ENCODE measurements at regions not wholly inside any gene's neighbourhood (a gene's known extent, or its start where the extent isn't known, plus 50 kb on each side); places are given as distances from the start of the nearest gene placed in this dataset.
"Not testable (repeated sequence)": the region's sequence is repeated elsewhere in the genome, so short reads cannot be mapped to it uniquely, and the experiment has no call there.

DNA sequence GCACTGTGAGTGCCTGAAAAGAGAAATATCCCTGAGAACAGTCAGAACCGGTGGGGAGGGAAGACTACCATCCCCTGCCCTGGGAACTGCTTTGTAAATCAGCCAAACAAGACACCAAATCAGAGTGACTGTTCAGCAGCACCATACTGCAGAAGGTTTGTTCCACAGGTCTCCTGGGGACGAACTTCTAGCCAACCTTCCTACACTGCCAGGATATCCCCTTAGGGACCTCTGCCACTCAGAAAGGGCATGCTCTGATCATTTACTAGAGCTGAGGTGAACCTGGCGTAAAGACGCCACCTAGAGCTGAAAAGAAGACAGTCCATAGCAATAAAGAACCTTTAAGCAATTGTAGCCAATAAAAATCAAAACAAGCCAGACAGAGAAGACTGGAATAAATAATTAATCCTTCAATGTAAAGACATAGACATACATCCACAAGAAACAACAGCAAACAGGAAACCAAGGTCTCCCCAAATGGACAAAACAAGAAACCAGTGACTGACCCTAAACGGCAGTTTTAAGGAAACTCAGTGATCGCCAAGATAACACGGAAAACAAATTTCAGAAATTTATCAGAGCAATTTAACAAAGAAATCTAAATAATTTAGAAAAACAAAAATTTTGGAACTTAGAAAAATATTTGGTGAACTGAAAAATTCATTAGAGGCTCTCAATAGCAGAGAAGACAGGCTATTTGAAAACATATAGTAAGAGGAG lies 228.1 kb upstream of the AMIGO2 start:
- peak; percentile 71 for DNase-seq (ENCODE audit: low spot score)

- DNase-seq (ENCODE audit: low spot score), result not testable (repeated sequence)
These were observed 227.3 kb upstream of the AMIGO2 start for GRCh38 chr12:47306773-47307679.

GRCh38 chr12:47306130-47306529 lies 226.4 kb upstream of the AMIGO2 start:
- no peak for DNase-seq (ENCODE audit: low spot score)

DNA sequence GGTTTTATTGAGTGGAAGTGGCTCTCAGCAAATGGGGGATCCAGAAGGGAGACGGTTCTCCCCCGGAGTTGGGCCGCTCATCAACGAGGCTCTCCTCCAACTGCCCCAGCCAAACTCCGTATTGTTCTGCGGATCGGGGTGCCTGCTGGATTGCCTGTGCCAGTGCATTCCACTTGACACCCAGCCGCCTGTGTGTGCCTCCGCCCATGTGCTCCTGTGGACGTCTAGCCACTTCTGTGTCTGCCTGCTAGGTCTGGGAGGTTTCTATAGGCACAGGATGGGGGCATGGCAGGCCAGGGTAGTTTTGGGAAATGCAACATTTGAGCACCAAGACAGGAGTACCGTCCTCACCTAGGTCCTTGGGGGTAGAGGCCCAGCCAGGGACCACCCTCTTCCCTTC lies 225.7 kb upstream of the AMIGO2 start:
- no peak for DNase-seq (ENCODE audit: low spot score)

DNA sequence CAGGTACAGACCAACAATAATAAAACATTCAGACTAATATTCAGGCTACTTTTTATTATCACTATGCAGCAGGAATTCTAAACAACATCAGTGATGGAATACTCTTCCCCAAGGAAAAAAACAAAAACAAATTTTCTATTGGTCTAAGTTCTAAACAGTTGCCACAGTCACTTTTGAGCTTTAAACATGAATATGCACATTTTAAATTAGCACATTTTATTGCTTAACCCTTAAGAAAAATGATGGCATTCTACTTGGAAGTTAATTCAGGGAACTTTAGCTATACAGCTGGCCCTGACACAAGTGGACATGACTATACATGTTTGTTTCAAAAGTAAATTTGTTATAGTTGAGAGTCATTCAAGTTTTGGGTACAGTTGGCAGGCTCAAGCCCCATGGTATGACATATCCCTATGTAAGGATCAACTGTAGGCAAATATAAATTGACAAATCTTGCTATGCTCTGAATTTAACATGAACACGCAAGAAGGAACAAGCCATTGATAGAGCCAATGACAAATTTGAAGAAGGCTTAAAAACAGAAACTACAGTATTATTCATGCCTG lies 224.3 kb upstream of the AMIGO2 start:
- no peak for DNase-seq (ENCODE audit: low spot score)

DNA sequence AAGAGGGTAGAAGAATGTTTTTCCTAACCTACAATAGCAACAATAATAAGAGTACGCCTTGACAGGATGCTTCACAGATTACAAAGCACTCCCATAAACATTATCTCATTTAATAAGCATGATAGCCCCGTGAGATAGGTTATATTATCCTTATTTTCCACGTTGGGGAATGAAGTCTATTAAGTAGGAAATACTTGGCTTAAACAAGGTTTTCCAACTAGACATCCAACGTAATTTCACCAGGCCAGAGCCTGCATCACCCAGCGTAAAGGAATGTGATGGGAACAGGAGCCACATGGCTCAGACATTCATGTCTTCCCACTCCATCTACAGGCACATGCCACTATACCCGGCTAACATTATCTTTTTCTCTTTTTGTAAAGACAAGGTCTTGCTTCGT lies 223.4 kb upstream of the AMIGO2 start:
- DNase-seq (ENCODE audit: low spot score), result no peak

- DNase-seq (ENCODE audit: low spot score), result no peak
These were observed 222.4 kb upstream of the AMIGO2 start for GRCh38 chr12:47302111-47302671.

DNA sequence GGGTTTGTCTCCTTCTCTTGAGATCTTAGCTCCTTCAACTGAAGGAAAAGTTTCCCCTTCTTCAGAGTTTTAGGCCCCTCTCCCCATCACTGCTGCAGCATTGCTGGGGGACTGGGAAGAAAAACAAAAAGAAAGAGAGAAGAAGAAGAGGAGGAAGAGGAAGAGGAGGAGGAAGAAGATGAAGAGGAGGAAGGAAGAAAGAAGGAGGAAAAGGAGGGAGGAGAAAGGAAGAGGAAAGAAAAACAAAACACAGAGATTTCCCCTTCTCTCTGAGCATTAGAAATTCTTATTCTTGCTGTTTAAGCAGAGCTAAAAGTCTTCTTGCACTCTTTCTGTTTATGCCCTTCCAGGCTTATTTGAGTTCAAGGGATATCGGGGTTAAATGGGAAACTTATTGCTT lies 219.8 kb upstream of the AMIGO2 start:
- DNase-seq (ENCODE audit: low spot score), result no peak

- no peak for DNase-seq (ENCODE audit: low spot score)
These were observed 218.2 kb upstream of the AMIGO2 start for GRCh38 chr12:47297993-47298392.

- DNase-seq (ENCODE audit: low spot score), result no peak
These were observed 217.1 kb upstream of the AMIGO2 start for GRCh38 chr12:47296828-47297227.

GRCh38 chr12:47293406-47293805 lies 213.6 kb upstream of the AMIGO2 start:
- DNase-seq (ENCODE audit: low spot score), result no peak

GRCh38 chr12:47286676-47287075 lies 206.9 kb upstream of the AMIGO2 start:
- DNase-seq (ENCODE audit: low spot score), result no peak

All from NAMALWA (cell line).